Upper lobe of left lung (tissue), 4 donors: ENCODE measurements at regions not wholly inside any gene's neighbourhood (a gene's known extent, or its start where the extent isn't known, plus 50 kb on each side); places are given as distances from the start of the nearest gene placed in this dataset.

Source experiments
- CTCF ChIP-seq, 6 experiments: fragments of 450-650 bp in 4 of 6; fragments of 200-600 bp in 2 of 6; sonication (generic) in 2 of 6; IDR thresholded peaks; one replicate each; pipeline ENCODE4 v1.5.1; 2016 to 2019; ENCODE audit warnings: antibody characterized with exemption in 6 of 6
- POLR2A ChIP-seq, 4 donors: fragments of 450-650 bp; IDR thresholded peaks; one replicate each; pipeline ENCODE4 v1.5.1; 2016 to 2017; ENCODE audit warnings: antibody characterized with exemption in 4 of 4, mild to moderate bottlenecking in 2 of 4

- TF ChIP-seq CTCF (IDR thresholded peaks at IDR 0.05) (no peak), POLR2A (IDR thresholded peaks at IDR 0.05) (no peak)
Measured at GRCh38 chr3:28013864-28014473, 227.4 kb upstream of the CMC1 start.
